ENCODE measurements at regions not wholly inside any gene's neighbourhood (a gene's known extent, or its start where the extent isn't known, plus 50 kb on each side); places are given as distances from the start of the nearest gene placed in this dataset.

- DNase-seq = no peak
Measured at GRCh38 chr6:149216459-149216858, 101.1 kb upstream of the TAB2 start.

GRCh38 chr6:149217466-149217888 is 100.0 kb upstream of the TAB2 start:
- DNase-seq = no peak

GRCh38 chr6:149218471-149218870 is 99.0 kb upstream of the TAB2 start:
- no peak for DNase-seq

- no peak for DNase-seq
Measured at GRCh38 chr6:149218915-149219314, 98.6 kb upstream of the TAB2 start.

- DNase-seq = no peak
Measured at GRCh38 chr6:149220882-149221773, 96.4 kb upstream of the TAB2 start.

GRCh38 chr6:149221774-149222070 is 95.8 kb upstream of the TAB2 start:
- DNase-seq = no peak

- DNase-seq = no peak
Measured at GRCh38 chr6:149223120-149223903, 94.2 kb upstream of the TAB2 start.

GRCh38 chr6:149223904-149224351 is 93.6 kb upstream of the TAB2 start:
- DNase-seq = peak; percentile 47

- DNase-seq = no peak
Measured at GRCh38 chr6:149224399-149224798, 93.1 kb upstream of the TAB2 start.

GRCh38 chr6:149225370-149225769 is 92.1 kb upstream of the TAB2 start:
- DNase-seq = no peak

- no peak for DNase-seq
Measured at GRCh38 chr6:149225946-149226345, 91.6 kb upstream of the TAB2 start.

GRCh38 chr6:149227796-149228195 is 89.7 kb upstream of the TAB2 start:
- no peak for DNase-seq

- DNase-seq = no peak
Measured at GRCh38 chr6:149228311-149228955, 89.1 kb upstream of the TAB2 start.

GRCh38 chr6:149229096-149229495 is 88.4 kb upstream of the TAB2 start:
- no peak for DNase-seq

- DNase-seq = no peak
Measured at GRCh38 chr6:149230712-149231460, 86.6 kb upstream of the TAB2 start.

- no peak for DNase-seq
Measured at GRCh38 chr6:149231778-149232177, 85.7 kb upstream of the TAB2 start.

- no peak for DNase-seq
Measured at GRCh38 chr6:149233056-149233715, 84.3 kb upstream of the TAB2 start.

- no peak for DNase-seq
Measured at GRCh38 chr6:149234051-149234962, 83.2 kb upstream of the TAB2 start.

- DNase-seq = no peak
Measured at GRCh38 chr6:149235130-149235561, 82.4 kb upstream of the TAB2 start.

GRCh38 chr6:149236589-149236988 is 80.9 kb upstream of the TAB2 start:
- no peak for DNase-seq
